SK-N-SH (cell line): ENCODE measurements at regions not wholly inside any gene's neighbourhood (a gene's known extent, or its start where the extent isn't known, plus 50 kb on each side); places are given as distances from the start of the nearest gene placed in this dataset.

Experiments
- CTCF ChIA-PET: fragments of 300-600, 350-600 bp; formaldehyde crosslinking; extraction: SDS; loops from one replicate; lab custom pipeline; 2021; lab: Yijun Ruan, JAX
- POLR2A ChIA-PET: fragments of 350-600 bp; sonication (Branson Sonifier 250); formaldehyde crosslinking; extraction: SDS; loops from one replicate; lab custom pipeline; 2020; ENCODE audit warnings: antibody characterized with exemption, inconsistent platforms; lab: Yijun Ruan, JAX
- DNase-seq: peaks from one replicate; pipeline ENCODE4 v3.0.0; 2012
- H2AFZ ChIP-seq: fragments of 200-600 bp; sonication (generic); 2 replicates; pipeline ENCODE4 v1.8.1; 2016; ENCODE audit warnings: antibody characterized with exemption, mild to moderate bottlenecking, low read depth
- H3F3A ChIP-seq: fragments of 200-600 bp; sonication (generic); replicated peaks from 2 replicates; pipeline ENCODE3; 2016; ENCODE audit warnings: antibody characterized with exemption, mild to moderate bottlenecking; ENCODE audit not compliant: insufficient read depth
- H3K27ac ChIP-seq, 2 experiments: fragments of 200-500 bp in 1 of 2; fragments of 200-600 bp in 1 of 2; sonication (Bioruptor generic) in 1 of 2; sonication (generic), shearing (Covaris generic) in 1 of 2; 2 replicates each; pipeline versions ENCODE4 v1.5.1 to v1.6.1; 2014 to 2016; ENCODE audit warnings: low read depth in 2 of 2, inconsistent platforms in 1 of 2, low read length in 1 of 2, mild to moderate bottlenecking in 1 of 2, mixed read lengths in 1 of 2
- H3K27me3 ChIP-seq: fragments of 200-600 bp; sonication (generic), shearing (Covaris generic); 2 replicates; pipeline ENCODE4 v1.6.1; 2016; ENCODE audit warnings: mixed run types; ENCODE audit not compliant: insufficient read depth
- H3K36me3 ChIP-seq, 2 experiments: fragments of 200-500 bp in 1 of 2; fragments of 200-600 bp in 1 of 2; sonication (Bioruptor generic) in 1 of 2; sonication (generic) in 1 of 2; replicated peaks in 1 of 2; 2 replicates each; pipeline versions ENCODE3 to v1.5.1; 2014 to 2016; ENCODE audit warnings: low read length in 1 of 2, mild to moderate bottlenecking in 1 of 2; ENCODE audit not compliant: insufficient read depth in 2 of 2, control insufficient read depth in 1 of 2
- H3K4me1 ChIP-seq, 2 experiments: fragments of 200-500 bp in 1 of 2; fragments of 200-600 bp in 1 of 2; sonication (Bioruptor generic) in 1 of 2; sonication (generic), shearing (Covaris generic) in 1 of 2; 2 replicates each; pipeline versions ENCODE4 v1.5.1 to v1.6.1; 2014 to 2016; ENCODE audit warnings: low read depth in 1 of 2, low read length in 1 of 2, mixed run types in 1 of 2; ENCODE audit not compliant: insufficient read depth in 2 of 2, control insufficient read depth in 1 of 2
- H3K4me2 ChIP-seq: fragments of 200-600 bp; sonication (generic), shearing (Covaris generic); 2 replicates; pipeline ENCODE4 v1.6.1; 2017; ENCODE audit warnings: mixed run types
- H3K4me3 ChIP-seq, 2 experiments: fragments of 200-500 bp in 1 of 2; fragments of 200-600 bp in 1 of 2; sonication (Bioruptor generic) in 1 of 2; sonication (generic), shearing (Covaris generic) in 1 of 2; 2 replicates each; pipeline versions ENCODE4 v1.5.1 to v1.8.1; 2014 to 2016; ENCODE audit warnings: low read depth in 2 of 2, inconsistent platforms in 1 of 2, low read length in 1 of 2, mild to moderate bottlenecking in 1 of 2, mixed read lengths in 1 of 2, moderate library complexity in 1 of 2
- H3K79me2 ChIP-seq: fragments of 200-600 bp; sonication (generic); 2 replicates; pipeline ENCODE4 v1.8.1; 2017; ENCODE audit warnings: mild to moderate bottlenecking; ENCODE audit not compliant: insufficient read depth
- H3K9ac ChIP-seq: fragments of 200-600 bp; sonication (generic); 2 replicates; pipeline ENCODE4 v1.6.1; 2017; ENCODE audit warnings: mixed run types
- H3K9me2 ChIP-seq: fragments of 200-600 bp; sonication (generic); 2 replicates; pipeline ENCODE4 v1.6.1; 2017; ENCODE audit warnings: mixed run types
- H3K9me3 ChIP-seq: fragments of 200-600 bp; sonication (generic); 2 replicates; pipeline ENCODE4 v1.6.1; 2017; ENCODE audit warnings: mixed run types, mild to moderate bottlenecking, moderate library complexity
- H4K20me1 ChIP-seq: fragments of 200-600 bp; sonication (generic); 2 replicates; pipeline ENCODE4 v1.6.1; 2017; ENCODE audit warnings: mild to moderate bottlenecking, mixed run types; ENCODE audit not compliant: insufficient read depth
- EP300 ChIP-seq, 2 experiments: IDR thresholded peaks; 2 replicates each; pipeline versions ENCODE4 v1.4.0 to v1.6.1; 2012; ENCODE audit warnings: borderline replicate concordance in 1 of 2, low read depth in 1 of 2, low read length in 1 of 2
- EZH2phosphoT487 ChIP-seq: fragments of 200-600 bp; sonication (generic); IDR thresholded peaks from 2 replicates; pipeline ENCODE4 v1.6.1; 2017; ENCODE audit warnings: low read depth, mixed run types, mild to moderate bottlenecking, antibody characterized with exemption, moderate library complexity, borderline replicate concordance
- FOSL2 ChIP-seq: IDR thresholded peaks from 2 replicates; pipeline ENCODE4 v1.4.0; 2012; ENCODE audit warnings: low read depth, mild to moderate bottlenecking, moderate library complexity, borderline replicate concordance
- FOXJ3 ChIP-seq: sonication (generic); formaldehyde crosslinking; IDR thresholded peaks from 2 replicates; pipeline ENCODE4 v1.5.1; 2020; ENCODE audit warnings: mild to moderate bottlenecking, missing genetic modification reagents
- FOXM1 ChIP-seq: IDR thresholded peaks from 2 replicates; pipeline ENCODE4 v1.4.0; 2012; ENCODE audit warnings: low read depth, mild to moderate bottlenecking
- JUND ChIP-seq: IDR thresholded peaks from 2 replicates; pipeline ENCODE4 v1.4.0; 2012
- MXI1 ChIP-seq: IDR thresholded peaks from 2 replicates; pipeline ENCODE4 v1.6.1; 2012; ENCODE audit warnings: mild to moderate bottlenecking, low read depth, low read length, improper control_type of control experiment
- NFIC ChIP-seq: IDR thresholded peaks from 2 replicates; pipeline ENCODE4 v1.4.0; 2012; ENCODE audit warnings: borderline replicate concordance
- POLR2AphosphoS5 ChIP-seq: IDR thresholded peaks from 2 replicates; pipeline ENCODE4 v1.6.1; 2012; ENCODE audit warnings: low read depth, low read length
- RCOR1 ChIP-seq: fragments of 150-350 bp; IDR thresholded peaks from 2 replicates; pipeline ENCODE4 v1.6.1; 2017; ENCODE audit warnings: antibody characterized with exemption, low read length
- RFX5 ChIP-seq: IDR thresholded peaks from 2 replicates; pipeline ENCODE4 v1.6.1; 2012; ENCODE audit warnings: mild to moderate bottlenecking, improper control_type of control experiment, low read length
- SMC3 ChIP-seq: IDR thresholded peaks from 2 replicates; pipeline ENCODE4 v1.6.1; 2012; ENCODE audit warnings: low read depth, low read length, improper control_type of control experiment
- TCF12 ChIP-seq: IDR thresholded peaks from 2 replicates; pipeline ENCODE4 v1.4.0; 2012
- TEAD4 ChIP-seq: IDR thresholded peaks from 2 replicates; pipeline ENCODE4 v1.4.0; 2012; ENCODE audit warnings: mild to moderate bottlenecking, borderline replicate concordance; ENCODE audit not compliant: insufficient read depth
- USF1 ChIP-seq: IDR thresholded peaks from 2 replicates; pipeline ENCODE4 v1.4.0; 2012; ENCODE audit warnings: low read depth, borderline replicate concordance
- YY1 ChIP-seq: IDR thresholded peaks from 2 replicates; pipeline ENCODE4 v1.4.0; 2012; ENCODE audit warnings: low read depth, mild to moderate bottlenecking
- WGBS: methylation state at CpG from one replicate; pipeline ENCODE4 v1.1.6; 2017; ENCODE audit warnings: low lambda C conversion rate; 5-methylcytosine and 5-hydroxymethylcytosine counted together
- TF ChIP-seq, protein P1 (sequence below): fragments of 200-600 bp; sonication (generic); IDR thresholded peaks from 2 replicates; pipeline ENCODE4 v1.6.1; 2017; ENCODE audit warnings: antibody characterized with exemption, mild to moderate bottlenecking, moderate library complexity
- TF ChIP-seq, protein P2 (sequence below): IDR thresholded peaks from 2 replicates; pipeline ENCODE4 v1.4.0; 2012; ENCODE audit warnings: low read depth, borderline replicate concordance

DNA sequence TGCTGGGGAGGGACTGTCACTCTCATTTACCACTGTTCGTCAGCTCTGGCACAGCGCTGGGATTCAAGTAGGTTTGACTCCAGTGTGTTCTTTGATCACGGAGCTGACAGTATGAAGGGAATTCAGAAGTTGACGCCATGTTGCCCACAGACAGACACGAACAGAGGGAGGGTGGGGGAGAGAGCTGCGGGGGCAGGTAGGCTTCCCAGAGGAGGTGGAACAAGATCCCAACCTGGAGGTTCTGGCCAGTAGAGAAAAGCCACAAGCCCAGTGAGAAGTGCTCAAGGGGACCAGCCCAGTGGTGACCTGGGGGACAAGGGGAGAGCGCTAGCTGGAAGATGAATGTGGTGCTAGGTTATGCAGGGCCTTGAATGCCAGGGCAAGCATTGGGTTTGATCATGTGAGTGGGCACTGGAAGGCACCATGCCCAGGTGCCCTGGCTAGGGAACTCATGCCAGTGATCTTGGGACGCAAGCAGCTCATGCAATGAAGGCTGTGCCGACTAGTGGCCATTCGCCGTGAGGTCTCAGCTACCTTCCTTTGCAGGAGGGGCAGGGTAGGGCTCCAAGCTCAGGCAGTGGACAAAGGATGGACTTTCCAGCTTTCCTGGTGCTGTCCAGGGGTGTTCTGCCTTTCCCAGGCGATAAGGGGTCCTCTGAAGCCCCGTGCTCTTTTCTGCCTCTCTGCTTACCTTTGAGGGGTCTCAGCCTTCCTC, 50.4 kb upstream of the APCDD1L start:
- CTCF ChIA-PET: no interaction called here
- DNase-seq: no peak
- no peak overlapping the region for H3K9ac ChIP-seq
- no peak overlapping the region for H3K27ac ChIP-seq
- H3K36me3 ChIP-seq: no peaks in the 10 kb centered on the region
- no peak for TF ChIP-seq FOXJ3 (CRISPR knock-in tag)
- no peak for TF ChIP-seq POLR2AphosphoS5
- TF ChIP-seq TEAD4: no peak
- TF ChIP-seq TCF12: no peak
- TF ChIP-seq EZH2phosphoT487: no peak
- no peak for TF ChIP-seq YY1
- no peak for TF ChIP-seq EP300 (IDR thresholded peaks at IDR 0.05; ENCODE audit: borderline replicate concordance in 1 of 2, low read depth in 1 of 2, low read length in 1 of 2)
- no peak for TF ChIP-seq JUND
- TF ChIP-seq FOSL2: no peak
- TF ChIP-seq RFX5: no peak
- TF ChIP-seq, protein P1, sequence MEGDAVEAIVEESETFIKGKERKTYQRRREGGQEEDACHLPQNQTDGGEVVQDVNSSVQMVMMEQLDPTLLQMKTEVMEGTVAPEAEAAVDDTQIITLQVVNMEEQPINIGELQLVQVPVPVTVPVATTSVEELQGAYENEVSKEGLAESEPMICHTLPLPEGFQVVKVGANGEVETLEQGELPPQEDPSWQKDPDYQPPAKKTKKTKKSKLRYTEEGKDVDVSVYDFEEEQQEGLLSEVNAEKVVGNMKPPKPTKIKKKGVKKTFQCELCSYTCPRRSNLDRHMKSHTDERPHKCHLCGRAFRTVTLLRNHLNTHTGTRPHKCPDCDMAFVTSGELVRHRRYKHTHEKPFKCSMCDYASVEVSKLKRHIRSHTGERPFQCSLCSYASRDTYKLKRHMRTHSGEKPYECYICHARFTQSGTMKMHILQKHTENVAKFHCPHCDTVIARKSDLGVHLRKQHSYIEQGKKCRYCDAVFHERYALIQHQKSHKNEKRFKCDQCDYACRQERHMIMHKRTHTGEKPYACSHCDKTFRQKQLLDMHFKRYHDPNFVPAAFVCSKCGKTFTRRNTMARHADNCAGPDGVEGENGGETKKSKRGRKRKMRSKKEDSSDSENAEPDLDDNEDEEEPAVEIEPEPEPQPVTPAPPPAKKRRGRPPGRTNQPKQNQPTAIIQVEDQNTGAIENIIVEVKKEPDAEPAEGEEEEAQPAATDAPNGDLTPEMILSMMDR: no peak
- TF ChIP-seq SMC3: no peak
- TF ChIP-seq RCOR1: no peak
- TF ChIP-seq, protein P2, sequence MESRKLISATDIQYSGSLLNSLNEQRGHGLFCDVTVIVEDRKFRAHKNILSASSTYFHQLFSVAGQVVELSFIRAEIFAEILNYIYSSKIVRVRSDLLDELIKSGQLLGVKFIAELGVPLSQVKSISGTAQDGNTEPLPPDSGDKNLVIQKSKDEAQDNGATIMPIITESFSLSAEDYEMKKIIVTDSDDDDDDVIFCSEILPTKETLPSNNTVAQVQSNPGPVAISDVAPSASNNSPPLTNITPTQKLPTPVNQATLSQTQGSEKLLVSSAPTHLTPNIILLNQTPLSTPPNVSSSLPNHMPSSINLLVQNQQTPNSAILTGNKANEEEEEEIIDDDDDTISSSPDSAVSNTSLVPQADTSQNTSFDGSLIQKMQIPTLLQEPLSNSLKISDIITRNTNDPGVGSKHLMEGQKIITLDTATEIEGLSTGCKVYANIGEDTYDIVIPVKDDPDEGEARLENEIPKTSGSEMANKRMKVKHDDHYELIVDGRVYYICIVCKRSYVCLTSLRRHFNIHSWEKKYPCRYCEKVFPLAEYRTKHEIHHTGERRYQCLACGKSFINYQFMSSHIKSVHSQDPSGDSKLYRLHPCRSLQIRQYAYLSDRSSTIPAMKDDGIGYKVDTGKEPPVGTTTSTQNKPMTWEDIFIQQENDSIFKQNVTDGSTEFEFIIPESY: no peak
- no peak for TF ChIP-seq MXI1
- no peak for TF ChIP-seq FOXM1
- TF ChIP-seq NFIC: no peak
- TF ChIP-seq USF1: no peak
- no peak overlapping the region for H3K4me3 ChIP-seq
- H3K4me2 ChIP-seq: no peak overlapping the region
- H3K9me3 ChIP-seq: no peaks in the 10 kb centered on the region; the same call in 1 of the 2 replicates
- no peak overlapping the region for H2AFZ ChIP-seq
- WGBS: 87% methylated on average over 11 of the region's 13 CpGs
- POLR2A ChIA-PET: no interaction called here
- H4K20me1 ChIP-seq: no peaks in the 10 kb centered on the region
- H3K9me2 ChIP-seq: no peaks in the 10 kb centered on the region
- H3K79me2 ChIP-seq: no peaks in the 10 kb centered on the region
- H3F3A ChIP-seq: peaks cover 9% of the 10 kb centered on the region
- peaks cover 0 to 18% of the 10 kb centered on the region in 2 experiments; a peak in 1 of 4 replicates for H3K4me1 ChIP-seq
- no peaks in the 10 kb centered on the region for H3K27me3 ChIP-seq
